Peyer's patch (tissue), 4 donors: ENCODE measurements at regions not wholly inside any gene's neighbourhood (a gene's known extent, or its start where the extent isn't known, plus 50 kb on each side); places are given as distances from the start of the nearest gene placed in this dataset.

Experiments used
- DNase-seq, 3 donors: peaks; one replicate each; pipeline ENCODE4 v3.0.0-alpha.2; 2017 to 2019
- H3K27ac ChIP-seq, 4 donors: fragments of 200-600 bp; sonication (generic); one replicate each; pipeline ENCODE4 v1.5.1; 2016 to 2019
- H3K27me3 ChIP-seq, 2 donors: fragments of 200-600 bp; sonication (generic); one replicate each; pipeline ENCODE4 v1.5.1; 2019
- H3K36me3 ChIP-seq, 3 donors: fragments of 200-600 bp; sonication (generic); one replicate each; pipeline ENCODE4 v1.5.1; 2016 to 2019
- H3K4me1 ChIP-seq, 4 donors: fragments of 200-600 bp; sonication (generic); one replicate each; pipeline ENCODE4 v1.5.1; 2016 to 2019
- H3K4me3 ChIP-seq, 4 donors: fragments of 200-600 bp; sonication (generic); 1 replicate in 3 of 4; 2 replicates in 1 of 4; pipeline ENCODE4 v1.5.1; 2016 to 2019; ENCODE audit warnings: mild to moderate bottlenecking in 1 of 4
- H3K9me3 ChIP-seq, 4 donors: fragments of 200-600 bp; sonication (generic); one replicate each; pipeline ENCODE4 v1.5.1; 2016 to 2019; ENCODE audit warnings: mild to moderate bottlenecking in 1 of 4
- CTCF ChIP-seq, 6 experiments: fragments of 450-650 bp in 4 of 6; fragments of 200-600 bp in 2 of 6; sonication (generic) in 1 of 6; IDR thresholded peaks; one replicate each; pipeline ENCODE4 v1.5.1; 2017 to 2019; ENCODE audit warnings: antibody characterized with exemption in 6 of 6, mild to moderate bottlenecking in 3 of 6, moderate library complexity in 1 of 6
- POLR2A ChIP-seq, 2 donors: fragments of 450-650 bp; IDR thresholded peaks; one replicate each; pipeline ENCODE4 v1.5.1; 2017; ENCODE audit warnings: antibody characterized with exemption in 2 of 2, mild to moderate bottlenecking in 2 of 2, moderate library complexity in 2 of 2

DNA sequence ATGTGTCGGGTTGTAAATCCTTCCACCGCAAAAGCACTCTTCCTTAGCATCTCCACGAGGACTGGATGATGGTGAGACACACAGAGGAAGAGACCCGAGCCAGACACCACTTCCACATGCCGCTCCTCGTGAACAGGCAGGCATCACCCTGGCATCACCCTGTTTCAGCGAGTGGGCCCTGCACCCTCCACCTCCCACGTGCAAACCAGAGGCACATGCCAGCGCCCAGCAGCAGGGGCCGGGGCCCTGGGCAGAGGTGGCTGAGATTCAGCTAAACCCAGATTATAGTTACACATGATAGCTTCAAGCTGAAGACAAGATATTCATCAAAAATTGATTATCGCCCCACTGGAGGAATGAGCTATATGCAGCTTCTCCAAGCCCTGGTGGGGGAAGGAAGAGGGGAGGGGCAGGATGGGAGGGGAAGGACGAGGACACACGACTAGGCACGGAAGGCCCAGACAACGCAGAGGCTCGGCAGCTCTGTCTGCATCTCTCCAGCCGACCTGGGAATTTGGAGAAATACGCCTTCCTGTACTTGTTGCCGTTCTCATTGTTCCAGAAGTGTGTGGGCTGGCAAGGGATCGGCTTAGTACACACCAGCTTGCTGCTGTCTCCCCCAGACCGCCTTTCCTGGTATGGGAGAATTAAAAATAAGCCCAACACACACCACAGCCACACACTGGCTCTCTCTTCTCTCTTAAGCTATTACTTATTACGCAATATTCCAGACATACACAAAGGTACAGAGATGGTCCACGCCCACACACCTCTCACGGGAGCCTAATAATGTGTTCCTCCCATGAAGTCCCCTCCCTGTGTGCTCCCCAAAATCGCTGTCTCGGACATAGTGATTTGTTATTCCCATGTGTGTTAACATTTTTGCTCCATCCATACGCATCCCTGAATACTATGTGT, 50.4 kb upstream of the ZNF354A start:
- no peaks in the 10 kb centered on the region for H3K36me3 ChIP-seq
- no peaks in the 10 kb centered on the region for H3K27me3 ChIP-seq
- H3K4me3 ChIP-seq: no peak overlapping the region
- no peak overlapping the region for H3K27ac ChIP-seq
- DNase-seq: no peak
- no peaks in the 10 kb centered on the region for H3K9me3 ChIP-seq
- H3K4me1 ChIP-seq: no peaks in the 10 kb centered on the region
- no peak for TF ChIP-seq CTCF (IDR thresholded peaks at IDR 0.05)
- no peak for TF ChIP-seq POLR2A (IDR thresholded peaks at IDR 0.05)
